GM23338 (cell line): ENCODE measurements at regions not wholly inside any gene's neighbourhood (a gene's known extent, or its start where the extent isn't known, plus 50 kb on each side); places are given as distances from the start of the nearest gene placed in this dataset.

ENCODE experiments used
- ATAC-seq: fragments of 200-7000 bp; cut with Tn5 transposase; 3 replicates; pipeline ENCODE4 v1.9.1; 2020
- DNase-seq: peaks from one replicate; pipeline ENCODE4 v3.0.0-alpha.2; 2015; ENCODE audit warnings: low spot score
- H2AFZ ChIP-seq: fragments of 200-600 bp; sonication (generic); 2 replicates; pipeline ENCODE4 v1.8.0; 2016; ENCODE audit warnings: antibody characterized with exemption, mild to moderate bottlenecking, moderate library complexity
- H3F3A ChIP-seq: fragments of 200-600 bp; sonication (generic); replicated peaks from 2 replicates; pipeline ENCODE4 v1.8.0; 2017; ENCODE audit warnings: antibody characterized with exemption, mixed run types, low read depth
- H3K27ac ChIP-seq: fragments of 200-600 bp; sonication (generic); 2 replicates; pipeline ENCODE4 v1.6.1; 2016; ENCODE audit warnings: low read depth
- H3K27me3 ChIP-seq: fragments of 200-600 bp; sonication (generic); 2 replicates; pipeline ENCODE4 v1.8.0; 2016; ENCODE audit warnings: mild to moderate bottlenecking, mixed run types, moderate library complexity; ENCODE audit not compliant: insufficient read depth
- H3K36me3 ChIP-seq: fragments of 200-600 bp; sonication (generic); 2 replicates; pipeline ENCODE4 v1.8.0; 2016; ENCODE audit warnings: mild to moderate bottlenecking; ENCODE audit not compliant: insufficient read depth
- H3K4me1 ChIP-seq: fragments of 200-600 bp; sonication (generic); 2 replicates; pipeline ENCODE4 v1.8.0; 2016; ENCODE audit warnings: mild to moderate bottlenecking, moderate library complexity; ENCODE audit not compliant: insufficient read depth
- H3K4me2 ChIP-seq: fragments of 200-600 bp; sonication (generic); 2 replicates; pipeline ENCODE4 v1.7.1; 2017; ENCODE audit warnings: mixed run types
- H3K4me3 ChIP-seq: fragments of 200-600 bp; sonication (generic); 2 replicates; pipeline ENCODE4 v1.6.1; 2016; ENCODE audit warnings: mixed run types
- H3K79me2 ChIP-seq: fragments of 200-600 bp; sonication (generic); replicated peaks from 2 replicates; pipeline ENCODE4 v1.8.0; 2017; ENCODE audit warnings: mild to moderate bottlenecking; ENCODE audit not compliant: insufficient read depth
- H3K9me2 ChIP-seq: fragments of 200-600 bp; sonication (generic); 2 replicates; pipeline ENCODE4 v1.8.0; 2017; ENCODE audit not compliant: insufficient read depth
- H4K20me1 ChIP-seq: fragments of 200-600 bp; sonication (generic); replicated peaks from 2 replicates; pipeline ENCODE4 v1.8.0; 2017; ENCODE audit warnings: mild to moderate bottlenecking; ENCODE audit not compliant: insufficient read depth
- H3K27ac Mint-ChIP-seq: 2 replicates; pipeline ENCODE4 v1.8.0; 2020; ENCODE audit warnings: inconsistent platforms, mild to moderate bottlenecking, moderate library complexity, mixed read lengths
- H3K27me3 Mint-ChIP-seq: 3 replicates; pipeline ENCODE4 v1.8.0; 2022; ENCODE audit warnings: low read depth, mild to moderate bottlenecking, moderate library complexity, mixed read lengths, inconsistent platforms; ENCODE audit not compliant: insufficient read depth, poor library complexity
- H3K36me3 Mint-ChIP-seq: 3 replicates; pipeline ENCODE4 v1.8.0; 2021; ENCODE audit warnings: low read depth, mild to moderate bottlenecking, inconsistent platforms, moderate library complexity, mixed read lengths
- H3K4me1 Mint-ChIP-seq: 3 replicates; pipeline ENCODE4 v1.8.0; 2020; ENCODE audit warnings: mild to moderate bottlenecking, inconsistent platforms, mixed read lengths
- H3K4me3 Mint-ChIP-seq: 3 replicates; pipeline ENCODE4 v1.8.0; 2021; ENCODE audit warnings: moderate library complexity, mild to moderate bottlenecking, inconsistent platforms, mixed read lengths
- H3K9me3 Mint-ChIP-seq: 3 replicates; pipeline ENCODE4 v1.8.0; 2020; ENCODE audit warnings: moderate library complexity, mild to moderate bottlenecking, inconsistent platforms, mixed read lengths
- CREB1 ChIP-seq: fragments of 250-450 bp; sonication (Bioruptor Pico); IDR thresholded peaks from 2 replicates; pipeline ENCODE4 v1.5.0; 2020; ENCODE audit warnings: low read depth, mild to moderate bottlenecking, moderate library complexity
- CTCF ChIP-seq, 2 experiments: fragments of 200-600 bp in 1 of 2; sonication (generic) in 1 of 2; conservative IDR thresholded peaks; 2 replicates each; pipeline versions ENCODE4 v1.5.1 to v1.6.1; 2016 to 2017; ENCODE audit warnings: antibody characterized with exemption in 2 of 2, low read depth in 2 of 2, mild to moderate bottlenecking in 2 of 2, moderate library complexity in 1 of 2
- ETS1 ChIP-seq: IDR thresholded peaks from 2 replicates; pipeline ENCODE4 v1.6.1; 2016; ENCODE audit warnings: antibody characterized with exemption
- EZH2phosphoT487 ChIP-seq: fragments of 200-600 bp; sonication (generic); IDR thresholded peaks from one replicate; pipeline ENCODE4 v1.8.1; 2018; ENCODE audit warnings: antibody characterized with exemption; ENCODE audit not compliant: unreplicated experiment
- JUNB ChIP-seq: IDR thresholded peaks from one replicate; pipeline ENCODE4 v1.6.1; 2016; ENCODE audit warnings: antibody characterized with exemption; ENCODE audit not compliant: unreplicated experiment
- NANOG ChIP-seq: IDR thresholded peaks from 2 replicates; pipeline ENCODE4 v1.6.1; 2016; ENCODE audit warnings: antibody characterized with exemption, borderline replicate concordance
- POLR2AphosphoS5 ChIP-seq: IDR thresholded peaks from 2 replicates; pipeline ENCODE4 v1.6.1; 2016; ENCODE audit warnings: antibody characterized with exemption, low read depth
- REST ChIP-seq: IDR thresholded peaks from one replicate; pipeline ENCODE4 v1.6.1; 2018; ENCODE audit warnings: antibody characterized with exemption; ENCODE audit not compliant: unreplicated experiment
- STAT1 ChIP-seq: IDR thresholded peaks from one replicate; pipeline ENCODE4 v1.6.1; 2016; ENCODE audit warnings: antibody characterized with exemption; ENCODE audit not compliant: unreplicated experiment
- ZNF114 ChIP-seq: fragments of 250-450 bp; sonication (Bioruptor Pico); IDR thresholded peaks from 2 replicates; pipeline ENCODE4 v1.5.0; 2020; ENCODE audit warnings: mild to moderate bottlenecking, moderate library complexity
- ZNF331 ChIP-seq: fragments of 250-450 bp; sonication (Bioruptor Pico); IDR thresholded peaks from 2 replicates; pipeline ENCODE4 v1.5.0; 2020; ENCODE audit warnings: low read depth, mild to moderate bottlenecking, moderate library complexity

GRCh38 chr9:6696178-6696577, 50.6 kb upstream of the GLDC start:
- H3K9me2 ChIP-seq, result peaks cover 5% of the 10 kb centered on the region; the same call in 1 of the 2 replicates
- no peak for ATAC-seq
- no peaks in the 10 kb centered on the region for H3K79me2 ChIP-seq
- no peak for DNase-seq
- no peak overlapping the region for H3K27ac Mint-ChIP-seq
- peaks cover 20% of the 10 kb centered on the region for H3F3A ChIP-seq
- H3K36me3 ChIP-seq, result no peaks in the 10 kb centered on the region
- no peak overlapping the region for H3K27ac ChIP-seq
- H3K27me3 ChIP-seq, result no peaks in the 10 kb centered on the region
- no peaks in the 10 kb centered on the region for H3K36me3 Mint-ChIP-seq
- TF ChIP-seq STAT1 (no peak), EZH2phosphoT487 (no peak), ZNF114 (CRISPR knock-in tag) (no peak)
- H3K4me1 ChIP-seq, result peaks cover 22% of the 10 kb centered on the region
- H2AFZ ChIP-seq, result no peak overlapping the region
- H3K4me3 ChIP-seq, result no peak overlapping the region
- H3K4me3 Mint-ChIP-seq, result no peak overlapping the region
- no peak overlapping the region for H3K4me2 ChIP-seq
- H3K4me1 Mint-ChIP-seq, result peaks cover 24% of the 10 kb centered on the region; the same call in 2 of the 3 replicates
- no peaks in the 10 kb centered on the region for H4K20me1 ChIP-seq
- peaks cover 7% of the 10 kb centered on the region for H3K27me3 Mint-ChIP-seq
- H3K9me3 Mint-ChIP-seq, result no peaks in the 10 kb centered on the region

- Mint-ChIP-seq H3K36me3 (no peaks in the 10 kb centered on the region), H3K4me1 (peaks cover 24% of the 10 kb centered on the region; the same call in 2 of the 3 replicates), H3K9me3 (no peaks in the 10 kb centered on the region), H3K27ac (0 out of 2 replicates have a peak overlapping the region, but pooled peaks have one; percentile 12), H3K27me3 (peaks cover 7% of the 10 kb centered on the region), H3K4me3 (no peak overlapping the region)
- H3K4me3 ChIP-seq, result no peak overlapping the region
- no peak overlapping the region for H2AFZ ChIP-seq
- H3F3A ChIP-seq, result peaks cover 20% of the 10 kb centered on the region
- no peaks in the 10 kb centered on the region for H3K36me3 ChIP-seq
- H3K4me2 ChIP-seq, result no peak overlapping the region
- H3K79me2 ChIP-seq, result no peaks in the 10 kb centered on the region
- H3K4me1 ChIP-seq, result peaks cover 22% of the 10 kb centered on the region
- H4K20me1 ChIP-seq, result no peaks in the 10 kb centered on the region
- H3K27me3 ChIP-seq, result no peaks in the 10 kb centered on the region
- H3K27ac ChIP-seq, result no peak overlapping the region
- no peak for ATAC-seq
- H3K9me2 ChIP-seq, result peaks cover 5% of the 10 kb centered on the region; the same call in 1 of the 2 replicates
- no peak for DNase-seq
- TF ChIP-seq JUNB (no peak), CREB1 (CRISPR knock-in tag) (no peak), REST (no peak), POLR2AphosphoS5 (no peak), CTCF (conservative IDR thresholded peaks at IDR 0.05; ENCODE audit: low read depth in 2 of 2) (no peak), STAT1 (no peak), ZNF331 (CRISPR knock-in tag) (no peak), NANOG (no peak), ETS1 (no peak)
Measured at GRCh38 chr9:6695121-6695814, 49.7 kb upstream of the GLDC start.
